ENCODE measurements at regions not wholly inside any gene's neighbourhood (a gene's known extent, or its start where the extent isn't known, plus 50 kb on each side); places are given as distances from the start of the nearest gene placed in this dataset.

GRCh38 chr2:10185755-10186154 is 63.2 kb downstream of the RRM2 start:
- no peak overlapping the region for H3K4me2 ChIP-seq (ENCODE audit: low read depth, low read length, poor library complexity, severe bottlenecking)
- no peak overlapping the region for H2AFZ ChIP-seq (ENCODE audit: low read depth, low read length, severe bottlenecking)
- TF ChIP-seq CTCF (IDR thresholded peaks at IDR 0.05; ENCODE audit: insufficient read depth, low read length, poor library complexity, severe bottlenecking) (no peak), EZH2phosphoT487 (conservative IDR thresholded peaks at IDR 0.05; ENCODE audit: low read length) (no peak)
- no peak overlapping the region for H3K27ac ChIP-seq (ENCODE audit: low read depth, low read length)
- no peaks in the 10 kb centered on the region for H3F3A ChIP-seq (ENCODE audit: insufficient read depth)
- H3K27me3 ChIP-seq (ENCODE audit: low read length) = no peaks in the 10 kb centered on the region
- H3K9me2 ChIP-seq (replicated peaks; ENCODE audit: insufficient read depth, low read length) = no peaks in the 10 kb centered on the region
- no peaks in the 10 kb centered on the region for H3K36me3 ChIP-seq (ENCODE audit: low read length)
- H3K4me3 ChIP-seq (ENCODE audit: insufficient read depth, low read length, poor library complexity, severe bottlenecking) = no peak overlapping the region
- no peak overlapping the region for H3K9ac ChIP-seq (ENCODE audit: low read length)
- no peaks in the 10 kb centered on the region for H4K20me1 ChIP-seq (ENCODE audit: low read depth, low read length)
- H3K9me3 ChIP-seq (ENCODE audit: insufficient read depth, low read length) = no peaks in the 10 kb centered on the region
- H3K79me2 ChIP-seq (ENCODE audit: insufficient read depth, low read length) = no peaks in the 10 kb centered on the region

DNA sequence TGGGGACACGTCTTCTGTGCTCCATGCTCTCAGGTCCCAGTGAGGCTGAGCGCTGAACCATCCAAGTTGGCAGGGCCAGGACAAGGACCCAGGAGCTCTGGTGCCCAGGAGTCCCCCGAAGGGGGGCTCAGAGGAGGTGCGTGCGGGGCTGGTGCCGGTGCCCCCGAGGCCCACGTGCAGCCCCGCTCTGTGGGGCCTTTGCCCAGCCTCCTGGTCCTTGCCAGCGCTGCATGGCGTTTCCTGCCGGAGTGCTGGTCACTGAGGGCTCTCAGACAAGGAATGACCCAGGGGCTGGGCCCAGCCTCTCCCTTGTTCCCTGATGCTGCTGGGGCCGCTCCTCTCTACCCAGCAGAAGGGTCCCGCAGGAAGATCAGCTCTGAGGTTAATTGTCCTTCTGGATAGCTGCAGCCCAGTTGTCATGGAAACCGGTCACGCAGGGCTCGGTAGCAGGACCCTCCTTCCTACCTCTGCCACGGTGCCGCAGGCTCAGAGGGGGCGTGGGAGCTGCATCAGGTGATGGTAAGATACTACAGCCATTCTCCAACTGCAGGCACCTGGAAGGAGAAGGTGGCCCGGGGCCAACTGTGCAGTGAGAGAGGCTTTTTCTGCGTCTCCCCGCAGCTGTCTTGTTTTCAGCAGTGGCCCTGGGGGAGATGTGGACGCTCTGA is 64.5 kb downstream of the RRM2 start:
- TF ChIP-seq EZH2phosphoT487 (conservative IDR thresholded peaks at IDR 0.05; ENCODE audit: low read length) (no peak), CTCF (IDR thresholded peaks at IDR 0.05; ENCODE audit: insufficient read depth, low read length, poor library complexity, severe bottlenecking) (no peak)
- no peaks in the 10 kb centered on the region for H3F3A ChIP-seq (ENCODE audit: insufficient read depth)

DNA sequence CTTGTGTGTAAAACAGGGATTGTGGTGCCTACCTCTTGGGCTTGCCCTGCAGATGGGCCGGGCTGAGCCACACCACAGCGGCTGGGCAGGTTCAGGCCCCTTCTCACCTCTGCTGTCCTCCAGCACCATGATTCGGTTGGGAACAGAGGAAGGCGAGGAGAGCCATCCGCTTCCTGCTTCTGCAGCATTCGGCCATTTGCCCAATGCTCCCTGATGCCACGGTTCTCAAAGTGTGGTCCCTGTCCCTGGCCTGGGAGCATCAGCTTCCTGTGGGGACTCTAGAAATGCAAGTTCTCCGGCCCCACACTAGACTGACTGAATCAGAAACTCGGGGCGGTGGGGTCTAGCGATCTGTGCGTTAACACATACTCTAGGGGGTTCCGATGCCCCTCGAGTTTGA is 65.1 kb downstream of the RRM2 start:
- TF ChIP-seq EZH2phosphoT487 (conservative IDR thresholded peaks at IDR 0.05; ENCODE audit: low read length) (no peak), CTCF (IDR thresholded peaks at IDR 0.05; ENCODE audit: insufficient read depth, low read length, poor library complexity, severe bottlenecking) (no peak)
- H3F3A ChIP-seq (ENCODE audit: insufficient read depth) = no peaks in the 10 kb centered on the region
- H3K27ac ChIP-seq (ENCODE audit: low read depth, low read length) = no peak overlapping the region
- no peak overlapping the region for H3K9ac ChIP-seq (ENCODE audit: low read length)
- no peak overlapping the region for H2AFZ ChIP-seq (ENCODE audit: low read depth, low read length, severe bottlenecking)
- H3K9me3 ChIP-seq (ENCODE audit: insufficient read depth, low read length) = no peaks in the 10 kb centered on the region
- H3K27me3 ChIP-seq (ENCODE audit: low read length) = no peaks in the 10 kb centered on the region
- no peak overlapping the region for H3K4me3 ChIP-seq (ENCODE audit: insufficient read depth, low read length, poor library complexity, severe bottlenecking)
- no peaks in the 10 kb centered on the region for H4K20me1 ChIP-seq (ENCODE audit: low read depth, low read length)
- no peaks in the 10 kb centered on the region for H3K36me3 ChIP-seq (ENCODE audit: low read length)
- no peaks in the 10 kb centered on the region for H3K9me2 ChIP-seq (replicated peaks; ENCODE audit: insufficient read depth, low read length)
- H3K79me2 ChIP-seq (ENCODE audit: insufficient read depth, low read length) = no peaks in the 10 kb centered on the region
- no peak overlapping the region for H3K4me2 ChIP-seq (ENCODE audit: low read depth, low read length, poor library complexity, severe bottlenecking)

More for the DNA sequence above, 64.5 kb downstream of the RRM2 start:
- Histone ChIP-seq H3K4me2 (ENCODE audit: low read depth, low read length, poor library complexity, severe bottlenecking) (no peak overlapping the region), H3K9me3 (ENCODE audit: insufficient read depth, low read length) (no peaks in the 10 kb centered on the region), H2AFZ (ENCODE audit: low read depth, low read length, severe bottlenecking) (no peak overlapping the region), H3K9ac (ENCODE audit: low read length) (no peak overlapping the region), H3K4me3 (ENCODE audit: insufficient read depth, low read length, poor library complexity, severe bottlenecking) (no peak overlapping the region), H3K9me2 (replicated peaks; ENCODE audit: insufficient read depth, low read length) (no peaks in the 10 kb centered on the region), H3K27me3 (ENCODE audit: low read length) (no peaks in the 10 kb centered on the region), H3K27ac (ENCODE audit: low read depth, low read length) (no peak overlapping the region), H4K20me1 (ENCODE audit: low read depth, low read length) (no peaks in the 10 kb centered on the region), H3K36me3 (ENCODE audit: low read length) (no peaks in the 10 kb centered on the region), H3K79me2 (ENCODE audit: insufficient read depth, low read length) (no peaks in the 10 kb centered on the region)

Data from SU-DHL-6 (cell line).